Psoas muscle (tissue), 7 donors: ENCODE measurements at regions not wholly inside any gene's neighbourhood (a gene's known extent, or its start where the extent isn't known, plus 50 kb on each side); places are given as distances from the start of the nearest gene placed in this dataset.

Source experiments
- ATAC-seq, 4 donors: fragments of 200-7000 bp; cut with Tn5 transposase; one replicate each; pipeline ENCODE4 v1.9.1; 2020; ENCODE audit warnings: moderate library complexity in 3 of 4, mild to moderate bottlenecking in 2 of 4
- DNase-seq, 2 donors: peaks; one replicate each; pipeline ENCODE4 v3.0.0-alpha.2; 2020
- H3K27ac ChIP-seq: fragments of 200-600 bp; one replicate; pipeline ENCODE4 v1.8.0; 2022
- H3K27me3 ChIP-seq, 3 donors: fragments of 200-600 bp in 1 of 3; one replicate each; pipeline versions ENCODE4 v1.6.1 to v1.8.0; 2013 to 2022; ENCODE audit warnings: low read length in 2 of 3, mild to moderate bottlenecking in 2 of 3, moderate library complexity in 1 of 3; ENCODE audit not compliant: insufficient read depth in 3 of 3
- H3K36me3 ChIP-seq, 2 donors: fragments of 200-600 bp in 1 of 2; one replicate each; pipeline versions ENCODE4 v1.6.1 to v1.8.0; 2013 to 2022; ENCODE audit warnings: low read depth in 1 of 2, mild to moderate bottlenecking in 1 of 2, moderate library complexity in 1 of 2; ENCODE audit not compliant: insufficient read depth in 1 of 2
- H3K4me1 ChIP-seq: fragments of 200-600 bp; one replicate; pipeline ENCODE4 v1.8.0; 2022
- H3K4me3 ChIP-seq: fragments of 200-600 bp; one replicate; pipeline ENCODE4 v1.8.0; 2022; ENCODE audit warnings: mild to moderate bottlenecking
- H3K9me3 ChIP-seq: fragments of 200-600 bp; one replicate; pipeline ENCODE4 v1.8.0; 2022
- CTCF ChIP-seq: fragments of 200-600 bp; IDR thresholded peaks from one replicate; pipeline ENCODE4 v1.8.0; 2022; ENCODE audit warnings: antibody characterized with exemption
- WGBS, 3 donors: extraction: QIAGEN DNeasy Blood & Tissue Kit; methylation state at CpG; one replicate each; pipeline versions ENCODE4 v1.1.6 to v1.1.7; 2013; 5-methylcytosine and 5-hydroxymethylcytosine counted together
- intact Hi-C, 2 donors: fragments of 100-400 bp; cut with DNase I; formaldehyde crosslinking; loops; one replicate each; pipeline versions ENCODE4 v1.11.0 to v1.14.2; 2022
- donor health status: healthy with polysubstance abuse.
- donor health status: DM: no; HTN: no; CAD: no; lungs with moderate emphysema.
- donor health status: Bipolar disorder and iron deficiency.
- donor health status: healthy.
- donor health status: DM: yes; HTN: yes; CAD: no.
- donor health status: DM: no; HTN: no; CAD: no.
- donor health status: DM: yes; HTN: yes; CAD: no.

DNA sequence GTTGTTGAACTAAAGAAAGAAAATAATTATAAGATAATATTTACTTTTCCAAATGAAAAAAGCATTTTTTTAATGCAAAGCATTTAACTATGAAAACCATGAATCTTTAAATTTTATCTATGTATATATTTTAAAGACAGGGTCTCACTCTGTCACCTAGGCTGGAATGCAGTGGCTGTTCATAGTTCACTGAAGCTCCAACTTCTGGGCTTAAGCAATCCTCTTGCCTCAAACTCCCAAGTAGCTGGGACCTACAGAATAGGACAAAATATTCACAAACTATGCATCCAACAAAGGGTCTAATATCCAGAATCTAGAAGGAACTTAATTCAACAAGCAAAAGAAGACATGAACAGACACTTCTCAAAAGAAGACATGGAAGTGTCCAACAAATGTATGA is 55.9 kb upstream of the ALB start:
- no peak overlapping the region for H3K4me3 ChIP-seq
- intact Hi-C loops, result no loop called here
- H3K36me3 ChIP-seq, result no peaks in the 10 kb centered on the region
- no peaks in the 10 kb centered on the region for H3K4me1 ChIP-seq
- no peak for TF ChIP-seq CTCF
- H3K27ac ChIP-seq, result no peak overlapping the region
- ATAC-seq (no peak), DNase-seq (no peak)
- H3K27me3 ChIP-seq, result peaks cover 0 to 2% (median 0%) of the 10 kb centered on the region in 3 donors
- no peaks in the 10 kb centered on the region for H3K9me3 ChIP-seq

- Histone ChIP-seq H3K9me3 (no peaks in the 10 kb centered on the region), H3K36me3 (no peaks in the 10 kb centered on the region), H3K4me1 (no peaks in the 10 kb centered on the region), H3K27me3 (peaks cover 0 to 2% (median 0%) of the 10 kb centered on the region in 3 donors), H3K27ac (no peak overlapping the region), H3K4me3 (no peak overlapping the region)
- no peak for ATAC-seq
- TF ChIP-seq CTCF, result no peak
- DNase-seq, result no peak
- intact Hi-C loops, result no loop called here
Measured at GRCh38 chr4:73347497-73347896, 56.6 kb upstream of the ALB start.

GRCh38 chr4:73345399-73345975 is 58.6 kb upstream of the ALB start:
- 78 to 81% (median 78%) methylated on average over 4 of the region's 4 CpGs for WGBS, 3 donors
- Histone ChIP-seq H3K9me3 (no peaks in the 10 kb centered on the region), H3K27ac (no peak overlapping the region), H3K27me3 (peaks cover 0 to 2% (median 0%) of the 10 kb centered on the region in 3 donors), H3K4me1 (no peaks in the 10 kb centered on the region), H3K36me3 (no peaks in the 10 kb centered on the region), H3K4me3 (no peak overlapping the region)
- no peak for TF ChIP-seq CTCF
- intact Hi-C loops, result no loop called here
- no peak for DNase-seq
- ATAC-seq, result no peak

- intact Hi-C loops, result loop anchor here in 1 of 2 donors (5.0 kb wide), 1 partner anchor 308 kb away; no protein-coding TSS in a partner anchor
- TF ChIP-seq CTCF, result no peak
Measured at GRCh38 chr4:73344106-73344505, 60.0 kb upstream of the ALB start.

DNA sequence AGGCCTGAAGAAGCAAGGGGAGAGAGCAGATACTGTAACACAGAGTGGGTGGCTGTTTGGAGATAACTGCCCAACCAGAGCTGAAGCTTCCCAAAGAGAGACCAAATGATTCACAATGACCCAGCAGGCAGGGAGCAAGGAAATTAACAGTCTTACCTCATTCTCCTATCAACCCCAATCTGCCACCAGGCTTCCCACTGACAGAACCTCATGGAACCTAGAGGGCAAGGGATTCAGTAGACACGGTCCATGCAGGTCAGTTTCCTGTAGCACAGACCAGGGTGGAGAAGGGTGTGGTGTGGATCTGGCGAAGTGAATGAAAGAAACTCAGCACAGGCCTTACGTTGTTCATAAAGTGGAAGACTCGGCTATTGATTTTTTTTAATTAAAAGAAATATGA is 60.7 kb upstream of the ALB start:
- Histone ChIP-seq H3K4me3 (no peak overlapping the region), H3K9me3 (no peaks in the 10 kb centered on the region), H3K27ac (no peak overlapping the region), H3K36me3 (no peaks in the 10 kb centered on the region), H3K4me1 (no peaks in the 10 kb centered on the region), H3K27me3 (peaks cover 0 to 2% (median 0%) of the 10 kb centered on the region in 3 donors)
- ATAC-seq, result no peak
- intact Hi-C loops, result loop anchor here in 1 of 2 donors (5.0 kb wide), 1 partner anchor 309 kb away; no protein-coding TSS in a partner anchor
- no peak for TF ChIP-seq CTCF
- WGBS, 3 donors, result 77 to 92% (median 87%) methylated on average over 4 of the region's 4 CpGs
- DNase-seq, result no peak

More at GRCh38 chr4:73344106-73344505, 60.0 kb upstream of the ALB start:
- DNase-seq (no peak), ATAC-seq (no peak)
- H3K9me3 ChIP-seq, result no peaks in the 10 kb centered on the region
- no peaks in the 10 kb centered on the region for H3K36me3 ChIP-seq
- no peak overlapping the region for H3K27ac ChIP-seq
- H3K4me3 ChIP-seq, result no peak overlapping the region
- no peaks in the 10 kb centered on the region for H3K4me1 ChIP-seq
- H3K27me3 ChIP-seq, result peaks cover 0 to 2% (median 0%) of the 10 kb centered on the region in 3 donors
- 64 to 75% (median 75%) methylated on average over 1 of the region's 1 CpG for WGBS, 3 donors
